Activated naive CD8-positive, alpha-beta T cell (primary cell): ENCODE measurements at regions not wholly inside any gene's neighbourhood (a gene's known extent, or its start where the extent isn't known, plus 50 kb on each side); places are given as distances from the start of the nearest gene placed in this dataset.

Experiments used
- H3K27ac Mint-ChIP-seq: one replicate; pipeline ENCODE4 v1.8.0; 2021; ENCODE audit warnings: mixed read lengths
- H3K27me3 Mint-ChIP-seq: one replicate; pipeline ENCODE4 v1.8.0; 2021; ENCODE audit warnings: mixed read lengths
- H3K36me3 Mint-ChIP-seq: one replicate; pipeline ENCODE4 v1.8.0; 2021; ENCODE audit warnings: mixed read lengths
- H3K4me1 Mint-ChIP-seq: one replicate; pipeline ENCODE4 v1.8.0; 2021; ENCODE audit warnings: low read depth, mixed read lengths
- H3K4me3 Mint-ChIP-seq: one replicate; pipeline ENCODE4 v1.8.0; 2021; ENCODE audit warnings: mild to moderate bottlenecking, mixed read lengths
- H3K9me3 Mint-ChIP-seq: one replicate; pipeline ENCODE4 v1.8.0; 2021; ENCODE audit warnings: low read depth, mixed read lengths

DNA sequence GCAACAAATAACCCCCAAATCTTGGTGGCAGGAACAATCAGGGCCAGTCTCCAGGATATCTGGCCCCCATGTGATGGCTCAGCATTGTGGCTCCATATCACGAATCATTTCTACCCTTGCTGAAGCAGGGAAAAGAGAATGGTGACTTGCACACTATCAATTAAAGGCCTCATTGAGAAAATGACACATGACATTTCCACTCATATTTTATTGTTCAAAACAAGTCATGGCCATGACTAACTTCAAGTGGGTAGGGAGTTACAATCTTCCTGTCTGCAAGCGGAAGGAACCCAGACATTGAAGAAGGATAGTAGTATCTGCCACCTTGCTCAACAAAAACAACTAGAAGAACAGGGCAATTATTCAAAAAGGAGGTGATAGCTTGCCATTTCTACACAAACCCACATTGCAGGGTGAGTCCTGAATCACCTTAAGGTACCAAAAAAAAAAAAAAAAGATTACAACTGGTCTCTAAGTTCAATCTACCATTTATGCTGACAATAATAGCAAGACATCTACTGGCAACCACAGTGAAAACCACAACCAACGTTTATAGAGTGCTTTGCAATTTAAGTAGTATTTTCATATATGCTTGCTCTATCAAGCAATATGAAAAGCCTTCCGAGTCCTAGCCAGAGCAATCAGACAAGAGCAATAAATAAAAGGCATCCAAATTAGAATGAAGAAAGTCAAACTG is 186.7 kb upstream of the DAPK1 start:
- no peak overlapping the region for H3K4me3 Mint-ChIP-seq

DNA sequence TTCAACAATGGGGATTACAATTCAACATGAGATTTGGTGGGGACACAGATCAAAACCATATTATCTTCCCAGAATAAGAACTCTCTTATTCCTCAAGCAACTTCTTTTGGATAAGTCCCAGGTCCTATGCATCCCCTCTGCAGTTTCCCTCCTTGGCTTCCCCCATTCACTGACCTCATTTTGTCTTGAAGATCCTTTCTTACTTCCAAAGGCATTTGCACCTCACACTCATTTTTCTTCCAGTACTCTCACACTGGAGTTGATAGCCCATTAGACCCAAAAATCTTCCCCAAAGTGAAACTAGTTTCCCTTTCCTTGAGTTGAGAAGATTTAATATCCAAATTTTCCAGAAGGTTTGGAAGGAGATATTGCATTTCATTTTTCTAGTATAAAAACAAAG is 178.0 kb upstream of the DAPK1 start:
- no peak overlapping the region for H3K4me3 Mint-ChIP-seq
- H3K9me3 Mint-ChIP-seq = no peaks in the 10 kb centered on the region
- H3K4me1 Mint-ChIP-seq = no peaks in the 10 kb centered on the region
- H3K27ac Mint-ChIP-seq = no peak overlapping the region
- H3K36me3 Mint-ChIP-seq = no peaks in the 10 kb centered on the region
- no peaks in the 10 kb centered on the region for H3K27me3 Mint-ChIP-seq

More for the DNA sequence above, 186.7 kb upstream of the DAPK1 start:
- Mint-ChIP-seq H3K27ac (no peak overlapping the region), H3K27me3 (peaks cover 4% of the 10 kb centered on the region), H3K4me1 (no peaks in the 10 kb centered on the region), H3K36me3 (no peaks in the 10 kb centered on the region), H3K9me3 (no peaks in the 10 kb centered on the region)

DNA sequence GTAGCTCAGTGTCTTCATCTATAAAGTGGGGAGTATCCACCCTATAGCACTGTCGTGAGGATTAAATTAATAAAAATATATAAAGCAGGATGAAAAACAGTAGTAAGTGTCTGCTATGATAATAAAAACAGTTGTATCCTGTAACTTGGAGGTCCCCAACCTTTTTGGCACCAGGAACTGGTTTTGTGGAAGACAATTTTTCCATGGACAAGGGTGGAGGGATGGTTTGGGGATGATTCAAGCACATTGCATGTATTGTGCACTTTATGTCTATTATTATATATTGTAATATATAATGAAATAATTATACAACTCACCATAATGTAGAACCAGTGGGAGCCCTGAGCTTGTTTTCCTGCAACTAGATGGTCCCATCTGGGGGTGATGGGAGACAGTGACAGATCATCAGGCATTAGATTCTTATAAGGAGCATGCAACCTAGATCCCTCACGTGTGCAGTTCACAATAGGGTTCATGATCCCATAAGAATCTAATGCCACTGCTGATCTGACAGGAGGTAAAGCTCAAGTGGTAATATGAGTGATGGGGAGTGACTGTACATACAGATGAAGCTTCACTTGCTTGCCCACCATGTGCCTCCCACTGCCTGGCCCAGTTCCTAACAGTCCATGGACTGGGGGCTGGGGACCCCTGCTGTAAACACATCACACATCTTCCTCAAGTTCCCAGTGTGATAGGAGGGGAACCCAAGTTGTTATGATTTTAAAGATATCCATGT is 177.4 kb upstream of the DAPK1 start:
- H3K27me3 Mint-ChIP-seq = no peaks in the 10 kb centered on the region
- no peak overlapping the region for H3K4me3 Mint-ChIP-seq
- no peak overlapping the region for H3K27ac Mint-ChIP-seq
- no peaks in the 10 kb centered on the region for H3K9me3 Mint-ChIP-seq
- H3K4me1 Mint-ChIP-seq = no peaks in the 10 kb centered on the region
- no peaks in the 10 kb centered on the region for H3K36me3 Mint-ChIP-seq

DNA sequence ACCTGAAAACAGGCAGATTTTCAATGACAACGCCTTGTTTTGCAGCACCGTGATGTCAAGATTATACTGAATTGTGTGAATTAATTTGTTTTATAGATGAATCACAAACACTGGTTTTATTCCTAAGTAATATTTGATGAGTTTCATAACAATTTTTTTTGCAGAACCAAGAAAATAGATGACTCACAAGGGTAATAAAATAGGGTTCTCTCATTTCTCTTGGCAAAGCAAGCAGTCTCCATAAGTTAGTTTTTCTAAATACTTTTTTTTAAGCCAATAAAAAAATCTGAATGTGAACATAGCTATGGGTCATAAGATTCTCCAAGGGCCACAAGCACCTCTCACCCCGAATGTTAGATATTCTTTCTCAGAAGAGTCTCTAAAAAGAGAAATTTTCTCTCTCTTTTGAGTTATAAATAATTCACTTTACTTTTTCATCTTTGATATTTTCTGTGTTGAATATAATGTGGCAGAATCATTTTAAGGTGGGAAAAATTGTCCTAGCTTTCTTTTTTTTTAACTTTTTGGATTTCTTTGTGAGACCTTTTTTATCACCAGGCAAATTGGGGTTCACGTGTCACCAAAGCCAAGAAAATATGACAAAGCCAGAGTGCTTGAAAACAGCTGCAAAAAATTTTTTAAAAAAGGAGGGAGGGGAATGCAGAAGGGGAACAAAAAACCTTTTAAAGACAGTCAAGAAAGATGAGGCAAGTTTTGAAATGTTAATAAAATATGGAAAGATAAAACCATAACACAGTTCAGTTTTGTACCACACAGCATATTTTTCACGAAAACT is 174.6 kb upstream of the DAPK1 start:
- no peaks in the 10 kb centered on the region for H3K27me3 Mint-ChIP-seq
- no peak overlapping the region for H3K4me3 Mint-ChIP-seq
- no peak overlapping the region for H3K27ac Mint-ChIP-seq
- no peaks in the 10 kb centered on the region for H3K4me1 Mint-ChIP-seq
- no peaks in the 10 kb centered on the region for H3K36me3 Mint-ChIP-seq
- H3K9me3 Mint-ChIP-seq = no peaks in the 10 kb centered on the region

DNA sequence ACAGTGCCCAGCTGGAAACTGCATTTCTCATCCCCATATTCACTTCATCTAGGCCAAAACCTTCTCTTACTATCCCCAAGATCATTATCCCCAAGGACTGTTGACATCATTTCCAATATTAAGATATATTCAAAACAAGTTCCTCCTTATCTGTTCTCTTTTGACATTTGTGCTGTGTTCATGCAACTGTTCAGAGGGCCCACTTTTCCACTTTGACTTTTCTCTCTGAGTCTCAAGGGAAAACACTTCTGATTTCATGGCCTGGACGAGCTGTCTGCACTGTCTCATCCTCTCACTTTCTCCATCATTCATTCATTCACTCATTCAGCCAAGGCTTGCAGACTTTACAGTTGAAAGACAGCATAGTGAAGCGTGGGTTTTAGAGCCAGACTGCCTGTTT is 173.7 kb upstream of the DAPK1 start:
- Mint-ChIP-seq H3K9me3 (no peaks in the 10 kb centered on the region), H3K27ac (no peak overlapping the region), H3K4me1 (no peaks in the 10 kb centered on the region), H3K4me3 (no peak overlapping the region), H3K36me3 (no peaks in the 10 kb centered on the region), H3K27me3 (no peaks in the 10 kb centered on the region)

DNA sequence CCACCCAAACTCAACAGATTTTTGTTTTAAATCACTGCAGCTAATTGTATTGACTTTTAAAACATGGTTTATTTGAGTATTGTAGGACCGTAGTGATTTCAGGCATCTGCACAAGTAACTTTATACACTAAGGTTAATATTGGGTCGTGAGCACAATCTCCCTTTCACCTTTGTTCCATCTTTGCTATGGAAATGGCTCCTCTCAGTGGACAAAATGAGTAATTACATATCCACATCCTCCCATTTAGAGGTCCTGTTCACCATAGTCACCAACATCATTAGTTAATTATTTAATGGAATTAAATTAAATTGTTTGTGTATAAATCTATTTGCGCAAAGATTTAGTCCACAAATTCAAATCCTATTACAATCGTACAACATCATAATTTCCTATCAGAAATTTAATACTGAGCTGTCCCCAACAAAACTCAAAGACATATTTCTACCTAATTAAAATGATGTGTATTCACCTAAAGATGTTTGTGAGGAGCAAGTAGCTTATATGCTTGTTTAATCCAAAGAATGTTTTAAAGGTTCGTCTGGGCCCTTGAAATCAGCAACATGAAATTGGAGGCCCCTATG is 173.0 kb upstream of the DAPK1 start:
- Mint-ChIP-seq H3K4me3 (no peak overlapping the region), H3K27ac (no peak overlapping the region), H3K4me1 (no peaks in the 10 kb centered on the region), H3K36me3 (no peaks in the 10 kb centered on the region), H3K9me3 (no peaks in the 10 kb centered on the region), H3K27me3 (no peaks in the 10 kb centered on the region)

DNA sequence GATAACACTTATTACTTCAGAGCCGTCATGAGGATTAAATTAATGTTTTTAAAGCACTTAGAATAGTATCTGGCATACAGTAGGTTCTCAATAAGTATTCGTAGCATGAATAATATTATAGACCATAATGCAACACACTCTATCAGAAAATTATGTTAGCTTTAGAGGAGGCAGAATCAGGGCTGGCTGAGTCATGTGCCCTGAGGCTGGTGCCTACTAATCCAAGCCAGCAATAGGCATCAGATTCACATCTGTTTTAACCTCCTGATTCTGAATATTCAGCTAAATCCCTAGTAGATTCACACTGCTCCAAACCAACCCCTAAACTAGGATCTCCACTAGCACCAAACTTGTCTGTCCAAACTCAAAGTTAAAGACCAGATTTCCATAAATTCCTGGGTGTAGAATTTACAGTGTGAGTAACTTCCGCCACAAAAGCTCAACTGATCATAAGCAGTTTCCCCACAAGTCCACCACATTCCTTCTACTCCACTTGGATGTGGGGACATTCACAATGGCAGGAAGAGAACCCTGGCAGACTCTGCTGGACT is 170.0 kb upstream of the DAPK1 start:
- Mint-ChIP-seq H3K27me3 (no peaks in the 10 kb centered on the region), H3K36me3 (peaks cover 4% of the 10 kb centered on the region), H3K27ac (no peak overlapping the region), H3K9me3 (peaks cover 4% of the 10 kb centered on the region), H3K4me1 (no peaks in the 10 kb centered on the region), H3K4me3 (no peak overlapping the region)

DNA sequence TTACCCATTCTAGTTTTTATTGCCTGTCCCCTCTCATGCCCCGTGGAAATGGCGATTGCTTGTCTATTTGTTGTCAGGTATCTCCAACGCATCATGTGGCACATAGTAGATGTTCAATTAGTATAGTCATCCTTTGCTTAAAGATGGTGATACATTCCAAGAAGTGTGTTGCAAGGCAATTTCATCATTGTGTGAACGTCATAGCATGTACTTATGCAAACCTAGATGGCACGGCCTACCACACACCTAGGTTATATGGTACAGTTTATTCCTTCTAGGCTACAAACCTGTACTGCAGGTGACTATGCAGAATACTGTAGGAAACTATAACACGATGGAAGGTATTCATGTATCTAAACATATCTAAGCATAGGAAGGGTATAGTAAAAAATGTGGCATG is 163.9 kb upstream of the DAPK1 start:
- Mint-ChIP-seq H3K36me3 (peaks cover 4% of the 10 kb centered on the region), H3K4me3 (no peak overlapping the region), H3K27ac (no peak overlapping the region), H3K27me3 (peaks cover 24% of the 10 kb centered on the region), H3K4me1 (peaks cover 10% of the 10 kb centered on the region), H3K9me3 (peaks cover 4% of the 10 kb centered on the region)

DNA sequence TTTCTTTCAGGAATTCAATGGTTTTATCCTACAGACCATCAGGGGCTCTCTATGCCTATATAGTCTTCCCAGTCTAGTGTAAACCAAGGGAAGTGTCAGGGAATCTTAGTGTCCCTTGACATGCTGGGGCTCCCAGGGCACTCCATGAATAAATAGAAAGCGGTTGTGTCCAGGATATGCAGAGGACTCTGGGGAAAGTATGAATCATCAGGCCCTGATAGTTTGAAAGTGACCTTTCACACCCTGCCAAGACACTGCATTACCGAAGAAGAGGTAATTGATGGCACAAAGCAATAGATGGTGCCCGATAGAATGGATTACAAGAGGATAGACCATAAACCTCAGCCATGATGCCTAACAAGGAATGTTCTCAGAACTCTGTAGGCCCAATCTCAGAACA is 163.3 kb upstream of the DAPK1 start:
- peaks cover 10% of the 10 kb centered on the region for H3K4me1 Mint-ChIP-seq
- H3K4me3 Mint-ChIP-seq = no peak overlapping the region
- no peak overlapping the region for H3K27ac Mint-ChIP-seq
- H3K27me3 Mint-ChIP-seq = peaks cover 26% of the 10 kb centered on the region
- peaks cover 4% of the 10 kb centered on the region for H3K36me3 Mint-ChIP-seq
- peaks cover 4% of the 10 kb centered on the region for H3K9me3 Mint-ChIP-seq

DNA sequence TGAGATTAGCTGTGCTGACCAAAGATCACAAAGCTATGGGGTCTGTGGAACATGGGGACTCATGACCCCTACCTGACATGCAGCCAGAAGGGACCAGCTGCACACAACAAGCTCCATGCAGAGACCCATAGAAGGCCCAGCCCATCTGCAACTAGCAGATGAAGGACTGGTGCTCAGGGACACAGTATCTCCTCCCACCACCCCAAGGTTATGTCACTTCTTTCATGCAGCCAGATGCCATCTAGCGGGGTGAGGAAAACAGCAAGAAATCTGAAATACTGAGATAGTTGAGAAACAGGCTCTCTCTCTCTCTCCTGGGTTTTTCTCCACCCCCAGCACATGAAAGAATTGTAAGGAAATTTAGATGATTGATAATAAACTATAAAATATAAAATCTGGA is 161.3 kb upstream of the DAPK1 start:
- Mint-ChIP-seq H3K27me3 (peaks cover 31% of the 10 kb centered on the region), H3K9me3 (peaks cover 2% of the 10 kb centered on the region), H3K4me1 (peaks cover 10% of the 10 kb centered on the region), H3K4me3 (no peak overlapping the region), H3K27ac (no peak overlapping the region), H3K36me3 (no peaks in the 10 kb centered on the region)

DNA sequence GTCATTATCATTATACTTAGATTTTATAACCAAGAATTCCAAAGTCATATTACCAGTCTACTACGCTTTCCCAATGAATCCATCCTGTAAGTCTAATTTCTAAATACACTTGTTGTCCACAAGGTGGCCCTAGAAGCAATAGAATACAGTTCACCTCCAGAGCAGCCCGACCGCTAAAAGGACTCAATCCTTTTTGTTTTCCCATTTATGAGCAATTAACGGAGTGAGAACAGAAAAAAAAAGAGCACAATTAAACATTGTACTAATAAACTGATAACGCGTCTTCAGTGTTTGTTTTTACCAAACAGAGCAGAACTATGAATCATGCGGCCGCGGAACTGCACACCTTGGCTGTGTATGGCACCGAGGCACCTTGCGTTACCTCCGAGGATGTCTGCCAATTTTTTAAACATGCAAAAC is 160.7 kb upstream of the DAPK1 start:
- peak overlapping the region; percentile 76 for H3K4me3 Mint-ChIP-seq

DNA sequence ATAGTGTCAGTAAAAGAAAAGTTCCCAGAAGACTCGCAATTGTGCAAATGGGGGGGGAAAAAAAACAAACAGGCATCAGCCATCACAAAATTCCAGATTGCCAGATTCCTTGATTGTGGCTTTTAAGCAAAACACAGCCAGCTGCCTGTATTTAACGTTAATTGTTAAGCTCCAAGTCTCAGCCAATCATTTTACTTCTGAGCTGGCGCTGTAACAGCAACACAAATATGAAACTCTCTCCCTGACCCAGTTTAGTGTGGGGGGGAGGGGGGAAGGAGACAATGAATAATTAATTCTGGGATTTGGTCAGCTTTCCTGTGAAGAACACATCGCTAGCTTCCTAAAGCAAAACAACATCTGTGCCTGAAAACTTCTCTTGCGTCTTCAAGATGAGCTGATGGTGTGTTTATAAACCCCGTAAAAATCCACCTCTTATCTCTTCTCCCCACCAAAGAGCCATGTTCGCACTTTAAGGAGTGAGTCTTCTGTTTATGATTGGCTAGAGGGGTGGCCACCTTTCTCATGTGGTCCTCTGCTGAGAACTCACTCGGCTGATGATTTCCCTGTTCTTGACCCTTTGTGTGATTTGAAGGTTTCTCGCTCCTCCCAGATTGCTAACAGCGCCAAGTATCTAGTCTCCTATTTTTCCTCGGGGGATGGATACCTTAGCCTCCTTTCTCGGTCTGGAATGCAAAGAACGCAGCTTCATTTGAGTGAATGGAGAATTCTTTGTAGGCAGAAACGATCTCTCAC is 160.2 kb upstream of the DAPK1 start:
- Mint-ChIP-seq H3K4me3 (peak overlapping the region; percentile 76), H3K36me3 (no peaks in the 10 kb centered on the region), H3K9me3 (no peaks in the 10 kb centered on the region), H3K27ac (no peak overlapping the region), H3K4me1 (peaks cover 10% of the 10 kb centered on the region), H3K27me3 (peaks cover 31% of the 10 kb centered on the region)

More for the DNA sequence above, 160.7 kb upstream of the DAPK1 start:
- H3K27ac Mint-ChIP-seq = no peak overlapping the region
- H3K36me3 Mint-ChIP-seq = no peaks in the 10 kb centered on the region
- H3K27me3 Mint-ChIP-seq = peaks cover 31% of the 10 kb centered on the region
- no peaks in the 10 kb centered on the region for H3K9me3 Mint-ChIP-seq
- H3K4me1 Mint-ChIP-seq = peaks cover 10% of the 10 kb centered on the region

DNA sequence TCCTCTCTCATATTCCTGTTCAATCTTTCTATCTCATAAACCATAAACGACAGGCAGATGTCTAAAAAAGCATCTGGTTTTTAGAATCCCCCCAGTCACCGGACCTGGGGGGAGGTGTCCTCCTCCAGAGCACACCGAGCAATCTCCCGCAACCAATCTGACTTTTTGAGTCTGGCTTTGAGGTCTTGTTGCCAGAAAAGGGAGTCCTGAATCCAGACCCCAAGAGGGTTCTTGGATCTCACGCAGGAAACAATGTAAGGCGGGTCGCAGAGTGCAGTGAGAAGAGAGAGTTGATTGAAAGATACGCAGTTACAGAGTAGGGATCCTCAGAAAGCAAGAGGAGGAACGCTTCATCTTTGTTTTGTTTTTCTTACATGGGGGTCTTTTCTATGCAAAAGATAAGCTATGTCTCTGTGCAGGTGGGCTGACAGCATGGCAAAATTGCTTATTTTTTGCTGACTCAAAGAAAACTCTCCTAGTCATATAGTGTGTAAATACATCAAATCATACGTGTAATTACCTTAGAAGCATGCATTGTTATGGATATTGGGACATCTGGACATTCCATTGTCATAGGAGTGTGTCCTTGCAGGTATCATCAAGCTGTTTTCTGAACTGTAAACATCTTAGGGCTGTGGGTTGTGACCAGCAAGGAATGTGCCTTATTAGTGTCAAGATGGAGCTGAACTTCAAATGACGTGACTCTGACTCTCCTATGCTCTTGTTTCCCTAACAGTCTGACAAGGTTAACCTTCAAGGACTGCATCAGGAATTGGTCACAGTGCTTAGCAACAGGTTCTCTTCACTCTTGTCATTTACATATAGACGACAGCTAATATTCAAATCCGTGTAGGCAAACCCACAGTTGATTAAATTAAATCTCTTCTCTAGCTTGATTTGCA is 159.3 kb upstream of the DAPK1 start:
- Mint-ChIP-seq H3K36me3 (no peaks in the 10 kb centered on the region), H3K4me3 (peak overlapping the region; percentile 41), H3K27me3 (peaks cover 33% of the 10 kb centered on the region), H3K27ac (no peak overlapping the region), H3K9me3 (no peaks in the 10 kb centered on the region), H3K4me1 (peaks cover 10% of the 10 kb centered on the region)
